ENCODE measurements at regions not wholly inside any gene's neighbourhood (a gene's known extent, or its start where the extent isn't known, plus 50 kb on each side); places are given as distances from the start of the nearest gene placed in this dataset.

DNA sequence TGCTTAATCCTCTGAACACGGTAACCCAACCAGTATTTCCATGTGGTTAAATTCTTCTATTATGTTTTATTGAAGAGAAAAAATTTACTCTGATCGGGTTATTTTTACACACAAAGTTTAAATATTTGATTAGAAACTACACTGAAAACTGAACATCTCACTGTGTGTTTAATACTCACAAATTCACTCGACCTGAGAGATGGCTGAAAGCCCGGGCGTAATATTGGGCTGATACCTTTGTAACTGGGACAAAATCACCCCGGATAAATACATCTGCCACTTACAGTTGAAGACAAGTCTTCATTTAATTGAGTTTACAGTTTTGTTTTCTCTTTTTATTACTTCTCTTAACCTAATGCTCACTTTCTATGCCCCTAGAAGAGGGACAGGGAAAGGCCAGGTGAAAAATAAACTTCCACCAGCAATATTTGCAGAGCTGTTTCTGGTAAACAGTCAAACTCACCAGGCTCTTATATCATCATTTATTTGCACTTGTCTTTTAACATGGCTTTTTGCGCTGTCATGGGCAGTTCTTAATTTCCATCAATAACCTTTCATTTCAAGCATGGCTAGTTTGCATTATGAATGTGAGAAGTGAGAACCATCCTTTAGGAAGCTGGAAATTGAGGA lies 145.6 kb upstream of the TMCO5A start:
- no peak for TF ChIP-seq Cebpa-rat (IDR thresholded peaks at IDR 0.05)
- Histone ChIP-seq H4K20me1 (no peaks in the 10 kb centered on the region), H3K27ac (no peak overlapping the region), H3K4me1 (peaks cover 7% of the 10 kb centered on the region), H3K9me3 (no peaks in the 10 kb centered on the region), H3K27me3 (no peaks in the 10 kb centered on the region), H3K9ac (no peak overlapping the region), H3K36me3 (no peaks in the 10 kb centered on the region), H3K4me3 (no peak overlapping the region), H3K4me2 (no peak overlapping the region)

DNA sequence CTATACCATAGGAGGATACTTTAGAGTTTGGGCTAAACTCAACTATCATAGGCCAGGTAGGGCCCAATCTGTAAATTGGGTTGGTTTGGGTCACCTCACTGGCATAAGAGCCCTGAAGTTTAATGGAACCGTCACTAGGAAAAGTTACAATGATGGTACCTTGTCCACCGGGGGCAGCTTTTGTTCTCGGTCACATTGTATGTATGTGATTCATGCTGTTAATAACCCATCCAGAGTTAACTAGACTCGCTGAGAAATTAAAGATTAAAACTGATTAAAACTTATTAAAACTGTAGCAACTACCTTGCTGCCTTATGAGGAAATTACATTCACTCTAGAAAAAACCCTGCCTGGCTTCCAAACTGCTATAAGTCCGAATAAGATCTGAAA lies 145.0 kb upstream of the TMCO5A start:
- Histone ChIP-seq H3K4me2 (no peak overlapping the region), H3K27ac (no peak overlapping the region)
- no peak for TF ChIP-seq Cebpa-rat (IDR thresholded peaks at IDR 0.05)

DNA sequence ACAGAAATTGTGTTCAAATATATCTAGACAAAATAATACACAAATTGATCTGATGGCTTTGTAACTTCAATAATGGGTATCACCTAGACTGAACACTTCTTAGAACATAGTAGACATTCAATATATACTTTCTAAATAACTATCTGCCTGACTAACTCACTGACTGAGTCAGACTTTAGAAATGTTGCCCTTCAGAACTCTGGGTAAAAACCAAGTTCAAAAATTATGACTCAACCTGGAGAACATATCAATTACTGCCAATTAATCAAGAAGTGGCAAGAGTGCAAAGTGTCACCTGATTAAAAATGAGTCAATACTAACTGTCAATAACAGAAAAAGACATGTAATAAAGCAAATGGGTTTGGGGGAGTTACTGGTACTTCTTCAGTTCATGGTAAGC lies 144.6 kb upstream of the TMCO5A start:
- TF ChIP-seq Cebpa-rat (IDR thresholded peaks at IDR 0.05), result no peak
- H3K27ac ChIP-seq, result no peak overlapping the region
- no peak overlapping the region for H3K4me2 ChIP-seq
- H3K9me3 ChIP-seq, result no peaks in the 10 kb centered on the region
- no peaks in the 10 kb centered on the region for H4K20me1 ChIP-seq
- H3K36me3 ChIP-seq, result no peaks in the 10 kb centered on the region
- peaks cover 7% of the 10 kb centered on the region for H3K4me1 ChIP-seq
- no peak overlapping the region for H3K9ac ChIP-seq
- H3K4me3 ChIP-seq, result no peak overlapping the region
- no peaks in the 10 kb centered on the region for H3K27me3 ChIP-seq

More for the DNA sequence above, 145.0 kb upstream of the TMCO5A start:
- no peaks in the 10 kb centered on the region for H3K9me3 ChIP-seq
- H3K4me3 ChIP-seq, result no peak overlapping the region
- no peaks in the 10 kb centered on the region for H3K27me3 ChIP-seq
- H4K20me1 ChIP-seq, result no peaks in the 10 kb centered on the region
- H3K9ac ChIP-seq, result no peak overlapping the region
- H3K4me1 ChIP-seq, result peaks cover 7% of the 10 kb centered on the region
- H3K36me3 ChIP-seq, result no peaks in the 10 kb centered on the region

- H3K9ac ChIP-seq, result no peak overlapping the region
- no peaks in the 10 kb centered on the region for H3K27me3 ChIP-seq
- no peak for TF ChIP-seq Cebpa-rat (IDR thresholded peaks at IDR 0.05)
- H3K4me1 ChIP-seq, result peaks cover 7% of the 10 kb centered on the region
- H3K9me3 ChIP-seq, result no peaks in the 10 kb centered on the region
- H3K4me3 ChIP-seq, result no peak overlapping the region
- no peaks in the 10 kb centered on the region for H4K20me1 ChIP-seq
- H3K27ac ChIP-seq, result peak overlapping the region; percentile 7; the same call in 1 of the 2 replicates
- H3K36me3 ChIP-seq, result no peaks in the 10 kb centered on the region
- peak overlapping the region; percentile 45 for H3K4me2 ChIP-seq
These were observed 142.7 kb upstream of the TMCO5A start for GRCh38 chr15:37791693-37792092.

DNA sequence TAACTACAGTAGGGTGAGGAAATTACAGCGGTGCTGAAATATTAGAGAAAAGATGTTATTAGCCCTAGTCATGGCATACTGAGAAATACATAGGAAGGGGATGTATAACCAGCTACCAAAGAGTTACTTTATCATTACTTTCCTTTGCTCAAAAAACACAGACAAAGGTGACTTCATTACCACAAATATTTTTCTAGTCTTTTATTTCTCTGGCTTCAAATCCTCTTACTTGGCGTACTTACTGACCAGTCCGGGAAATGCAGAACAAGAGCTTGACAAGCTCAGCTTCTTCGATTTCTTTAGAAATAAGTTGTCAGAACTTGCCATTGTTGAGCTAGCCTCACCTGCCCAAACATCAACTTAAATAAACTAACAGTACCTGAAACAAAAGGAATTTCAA lies 142.1 kb upstream of the TMCO5A start:
- Histone ChIP-seq H3K4me2 (no peak overlapping the region), H3K27me3 (no peaks in the 10 kb centered on the region), H3K9me3 (no peaks in the 10 kb centered on the region), H3K27ac (no peak overlapping the region), H3K36me3 (no peaks in the 10 kb centered on the region), H4K20me1 (no peaks in the 10 kb centered on the region), H3K4me1 (peaks cover 7% of the 10 kb centered on the region), H3K4me3 (no peak overlapping the region), H3K9ac (no peak overlapping the region)
- TF ChIP-seq Cebpa-rat (IDR thresholded peaks at IDR 0.05), result no peak

GRCh38 chr15:37793851-37794250 lies 140.6 kb upstream of the TMCO5A start:
- no peaks in the 10 kb centered on the region for H3K36me3 ChIP-seq
- H3K27me3 ChIP-seq, result no peaks in the 10 kb centered on the region
- no peak for TF ChIP-seq Cebpa-rat (IDR thresholded peaks at IDR 0.05)
- no peaks in the 10 kb centered on the region for H3K9me3 ChIP-seq
- no peak overlapping the region for H3K4me3 ChIP-seq
- H3K27ac ChIP-seq, result no peak overlapping the region
- no peaks in the 10 kb centered on the region for H4K20me1 ChIP-seq
- H3K4me1 ChIP-seq, result peaks cover 7% of the 10 kb centered on the region
- no peak overlapping the region for H3K9ac ChIP-seq
- no peak overlapping the region for H3K4me2 ChIP-seq

DNA sequence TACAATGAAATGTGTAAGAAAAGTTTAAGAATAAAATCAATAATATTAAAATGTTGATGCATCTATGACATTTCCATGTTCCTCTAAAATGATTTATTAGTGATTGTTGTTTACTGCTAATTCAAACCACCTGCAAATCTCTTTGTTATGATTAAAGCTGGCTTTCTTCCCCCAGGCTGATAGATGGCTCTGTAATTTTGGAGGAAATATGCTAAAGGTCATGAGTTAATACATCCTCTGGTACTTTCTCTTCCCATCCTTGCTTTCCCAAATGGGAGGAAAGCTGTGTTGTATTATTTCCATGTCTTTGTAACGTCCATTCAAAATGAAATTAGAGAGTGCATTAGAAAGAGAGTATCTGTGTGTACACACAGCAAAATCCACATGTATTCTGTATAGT lies 139.5 kb upstream of the TMCO5A start:
- Histone ChIP-seq H3K27ac (no peak overlapping the region), H3K9ac (no peak overlapping the region), H3K9me3 (no peaks in the 10 kb centered on the region), H4K20me1 (no peaks in the 10 kb centered on the region), H3K27me3 (no peaks in the 10 kb centered on the region), H3K36me3 (no peaks in the 10 kb centered on the region), H3K4me3 (no peak overlapping the region), H3K4me2 (no peak overlapping the region), H3K4me1 (peaks cover 7% of the 10 kb centered on the region)
- no peak for TF ChIP-seq Cebpa-rat (IDR thresholded peaks at IDR 0.05)

DNA sequence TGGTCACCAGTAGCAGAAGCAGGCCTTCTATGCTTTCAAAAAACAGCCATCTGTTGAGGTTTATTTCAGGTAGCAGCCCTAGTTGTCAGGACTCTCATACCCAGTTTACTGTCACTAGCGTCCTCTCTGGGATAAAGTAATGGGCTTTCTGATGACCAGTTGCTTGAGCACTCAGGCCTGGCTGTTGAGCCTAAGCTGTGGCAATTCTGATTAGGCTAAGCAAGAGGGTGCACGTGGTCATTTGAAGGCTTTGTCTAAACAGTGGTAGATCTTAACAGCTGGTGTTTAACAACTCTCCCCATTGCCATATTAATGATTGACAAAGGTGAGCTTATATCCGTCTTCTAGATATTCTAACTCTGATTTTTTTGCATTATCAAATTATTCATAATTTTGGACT lies 132.9 kb upstream of the TMCO5A start:
- no peak overlapping the region for H3K4me3 ChIP-seq
- no peak overlapping the region for H3K27ac ChIP-seq
- H3K9ac ChIP-seq, result no peak overlapping the region
- no peaks in the 10 kb centered on the region for H3K27me3 ChIP-seq
- TF ChIP-seq Cebpa-rat (IDR thresholded peaks at IDR 0.05), result no peak
- H3K36me3 ChIP-seq, result no peaks in the 10 kb centered on the region
- H4K20me1 ChIP-seq, result no peaks in the 10 kb centered on the region
- H3K9me3 ChIP-seq, result no peaks in the 10 kb centered on the region
- no peak overlapping the region for H3K4me2 ChIP-seq
- no peaks in the 10 kb centered on the region for H3K4me1 ChIP-seq

GRCh38 chr15:37806808-37807207 lies 127.6 kb upstream of the TMCO5A start:
- H3K27me3 ChIP-seq, result no peaks in the 10 kb centered on the region
- no peak overlapping the region for H3K4me2 ChIP-seq
- no peak for TF ChIP-seq Cebpa-rat (IDR thresholded peaks at IDR 0.05)
- H3K4me3 ChIP-seq, result no peak overlapping the region
- H3K9me3 ChIP-seq, result no peaks in the 10 kb centered on the region
- no peaks in the 10 kb centered on the region for H4K20me1 ChIP-seq
- no peak overlapping the region for H3K9ac ChIP-seq
- no peak overlapping the region for H3K27ac ChIP-seq
- no peaks in the 10 kb centered on the region for H3K36me3 ChIP-seq
- peaks cover 10% of the 10 kb centered on the region for H3K4me1 ChIP-seq

- H3K9me3 ChIP-seq, result no peaks in the 10 kb centered on the region
- H4K20me1 ChIP-seq, result no peaks in the 10 kb centered on the region
- TF ChIP-seq Cebpa-rat (IDR thresholded peaks at IDR 0.05), result no peak
These were observed 124.1 kb upstream of the TMCO5A start for GRCh38 chr15:37810381-37810780.

GRCh38 chr15:37813306-37813705 lies 121.1 kb upstream of the TMCO5A start:
- H3K27ac ChIP-seq, result no peak overlapping the region
- H3K36me3 ChIP-seq, result no peaks in the 10 kb centered on the region
- no peaks in the 10 kb centered on the region for H4K20me1 ChIP-seq
- H3K4me2 ChIP-seq, result no peak overlapping the region
- TF ChIP-seq Cebpa-rat (IDR thresholded peaks at IDR 0.05), result no peak; the same call in 1 of the 2 replicates
- no peak overlapping the region for H3K4me3 ChIP-seq
- H3K9ac ChIP-seq, result no peak overlapping the region
- H3K27me3 ChIP-seq, result no peaks in the 10 kb centered on the region
- peaks cover 10% of the 10 kb centered on the region for H3K4me1 ChIP-seq
- H3K9me3 ChIP-seq, result no peaks in the 10 kb centered on the region

More at GRCh38 chr15:37810381-37810780, 124.1 kb upstream of the TMCO5A start:
- H3K9ac ChIP-seq, result no peak overlapping the region
- no peak overlapping the region for H3K27ac ChIP-seq
- no peaks in the 10 kb centered on the region for H3K36me3 ChIP-seq
- H3K4me1 ChIP-seq, result peaks cover 10% of the 10 kb centered on the region
- no peaks in the 10 kb centered on the region for H3K27me3 ChIP-seq
- no peak overlapping the region for H3K4me2 ChIP-seq
- no peak overlapping the region for H3K4me3 ChIP-seq
